ENCODE measurements at regions not wholly inside any gene's neighbourhood (a gene's known extent, or its start where the extent isn't known, plus 50 kb on each side); places are given as distances from the start of the nearest gene placed in this dataset.

GRCh38 chr4:42750091-42750490 is 93.2 kb upstream of the ATP8A1 start:
- TF ChIP-seq CTCF (conservative IDR thresholded peaks at IDR 0.05; ENCODE audit: low read length): peak; percentile 79
- no peak for TF ChIP-seq EZH2phosphoT487 (IDR thresholded peaks at IDR 0.05; ENCODE audit: borderline replicate concordance, low read depth, low read length)
